NT2/D1 (cell line): ENCODE measurements at regions not wholly inside any gene's neighbourhood (a gene's known extent, or its start where the extent isn't known, plus 50 kb on each side); places are given as distances from the start of the nearest gene placed in this dataset.

Source experiments
- YY1 ChIP-seq: IDR thresholded peaks from 2 replicates; pipeline ENCODE4 v1.6.1; 2011; ENCODE audit not compliant: insufficient read length, insufficient read depth
- ZNF274 ChIP-seq: IDR thresholded peaks from 2 replicates; pipeline ENCODE4 v1.6.1; 2011; ENCODE audit warnings: mild to moderate bottlenecking, low read depth, low read length

- no peak for TF ChIP-seq YY1
- no peak for TF ChIP-seq ZNF274
Measured at GRCh38 chr12:95393191-95393790, 80.7 kb upstream of the METAP2 start.
